ENCODE measurements at regions not wholly inside any gene's neighbourhood (a gene's known extent, or its start where the extent isn't known, plus 50 kb on each side); places are given as distances from the start of the nearest gene placed in this dataset.

DNA sequence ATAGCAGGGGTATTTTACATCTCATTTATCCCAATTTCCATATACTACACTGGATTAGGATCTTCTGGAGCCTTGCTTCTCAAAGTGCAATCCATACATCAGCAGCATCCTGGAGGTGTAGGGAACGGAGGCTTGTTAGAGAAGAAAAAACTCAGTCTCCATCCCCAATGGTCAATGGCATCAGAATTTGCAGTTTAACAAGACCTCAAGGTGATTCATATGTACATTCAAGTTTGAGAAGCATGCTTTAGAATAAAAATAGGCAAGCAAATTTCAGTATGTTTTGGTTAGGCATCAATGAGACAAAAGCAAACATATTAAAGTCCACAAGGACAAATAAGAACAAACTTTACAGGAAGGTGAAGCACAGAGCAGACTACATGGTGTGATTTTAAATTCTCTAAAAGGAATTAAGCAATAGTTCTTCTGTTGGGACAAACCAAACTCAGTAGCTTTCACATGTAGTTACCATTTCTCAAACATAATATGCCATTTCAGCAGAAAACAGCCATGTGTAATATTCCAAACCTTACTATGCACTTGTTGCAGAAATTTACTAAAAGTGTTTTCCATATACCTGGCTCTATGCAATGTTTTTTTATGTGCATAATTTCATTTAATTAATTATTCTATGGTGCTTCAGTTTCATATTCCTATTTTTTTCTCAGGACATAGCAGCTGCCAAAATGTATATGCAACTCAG lies 360.3 kb upstream of the NECTIN3 start:
- no peak for FAIRE-seq

DNA sequence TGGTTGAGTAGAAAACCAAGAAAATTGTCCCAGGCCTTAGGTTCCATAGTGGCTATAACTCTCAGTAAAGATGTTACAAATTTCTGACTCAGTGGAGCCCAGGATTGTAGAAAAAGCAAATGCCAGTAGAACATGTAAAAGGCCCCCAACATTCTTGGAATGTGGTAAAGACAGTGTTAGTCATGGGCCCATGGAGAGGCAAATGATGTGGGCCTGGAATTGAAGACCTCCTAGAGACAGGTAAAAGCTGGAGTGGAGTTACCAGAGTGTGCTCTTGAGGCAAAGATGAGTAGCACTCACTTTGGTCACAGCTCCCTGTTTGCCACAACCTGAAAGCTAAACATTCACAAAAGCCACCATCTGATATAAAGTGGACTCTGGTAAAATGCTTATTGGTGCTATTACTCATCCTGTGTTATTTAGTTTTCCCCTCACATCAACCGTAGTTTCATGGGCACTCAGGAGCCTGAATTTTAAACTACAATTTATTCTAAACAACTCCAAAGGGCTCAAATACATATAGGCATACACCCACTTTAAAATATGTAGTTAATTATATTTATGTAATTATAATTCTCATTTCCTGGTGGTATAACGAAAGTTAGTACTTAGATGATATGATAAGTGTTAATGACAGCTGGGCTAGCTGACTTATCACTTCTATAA lies 359.6 kb upstream of the NECTIN3 start:
- no peak for FAIRE-seq

DNA sequence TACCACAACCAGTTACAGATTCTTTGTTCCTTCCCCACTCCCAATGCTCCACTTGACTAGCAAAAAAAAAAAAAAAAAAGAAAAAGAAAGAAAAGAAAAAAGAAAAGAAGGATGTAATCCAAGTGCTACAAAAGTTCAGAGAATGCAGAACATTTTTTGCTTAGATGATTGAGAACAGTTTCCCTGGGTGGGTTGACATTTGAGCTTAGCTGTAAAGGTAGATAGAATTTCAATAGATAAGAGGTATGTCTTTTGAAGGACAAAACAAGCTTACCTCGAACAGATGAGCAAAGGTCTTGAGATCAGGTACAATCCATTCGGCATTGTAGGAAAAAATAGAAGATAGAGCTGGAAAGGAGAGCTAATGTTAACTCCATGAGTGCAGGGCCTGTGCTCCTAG lies 344.6 kb upstream of the NECTIN3 start:
- no peak for FAIRE-seq

DNA sequence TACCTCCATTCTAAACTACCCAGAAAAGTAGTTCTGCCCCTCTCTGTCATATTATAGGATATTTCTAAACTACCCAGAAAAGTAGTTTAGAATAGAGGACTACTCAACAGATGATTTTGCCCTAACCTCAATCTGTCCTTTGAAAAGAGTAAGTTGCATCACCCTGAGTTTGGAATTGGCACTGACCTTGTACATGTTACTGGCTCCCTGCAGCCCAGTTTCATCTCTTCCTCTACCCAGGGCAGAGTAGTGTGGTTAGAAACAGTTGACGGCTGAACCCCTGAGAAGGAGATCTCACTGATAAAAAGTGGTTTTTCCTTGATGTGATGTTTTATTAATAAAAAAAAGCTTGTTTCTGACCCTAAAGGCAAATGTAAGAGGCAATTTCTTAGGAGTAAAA lies 340.5 kb upstream of the NECTIN3 start:
- no peak for FAIRE-seq

DNA sequence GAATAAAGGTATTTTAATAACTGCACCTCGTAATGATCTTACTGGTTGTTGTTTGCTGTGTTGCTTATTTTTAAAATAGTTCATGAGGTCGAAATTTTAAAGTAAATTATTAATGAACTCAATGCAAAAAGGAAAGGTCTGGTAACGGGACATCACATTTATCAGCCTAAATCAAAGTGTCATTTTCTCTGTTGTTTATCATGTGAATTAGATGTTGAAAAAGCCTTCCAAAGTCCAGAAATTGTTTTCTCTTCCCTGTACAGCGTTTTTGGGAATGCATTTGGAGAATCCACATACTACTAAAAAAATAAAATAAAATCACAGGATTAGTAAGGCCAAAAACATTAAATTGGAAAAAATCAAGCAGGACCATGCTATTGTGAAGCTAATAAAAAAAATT lies 339.2 kb upstream of the NECTIN3 start:
- FAIRE-seq, result no peak

DNA sequence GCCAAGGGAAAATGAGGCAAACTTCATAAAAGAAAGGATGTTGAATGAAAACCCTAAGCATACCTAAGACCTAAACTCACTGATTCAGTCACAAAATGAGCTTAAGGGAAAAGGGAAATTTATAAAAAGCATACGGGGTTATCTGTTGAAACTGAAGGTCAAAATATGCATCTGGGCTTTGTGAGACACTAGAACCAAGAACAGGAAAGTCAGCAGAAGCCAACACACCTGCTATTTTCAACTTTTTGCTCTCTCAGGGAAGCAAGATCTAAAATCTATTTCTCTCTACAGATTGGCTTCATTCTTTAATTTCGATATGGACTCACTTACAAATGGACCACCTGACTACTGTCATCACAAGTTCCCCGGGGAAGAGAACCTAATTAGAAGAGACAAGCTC lies 338.6 kb upstream of the NECTIN3 start:
- FAIRE-seq, result no peak

DNA sequence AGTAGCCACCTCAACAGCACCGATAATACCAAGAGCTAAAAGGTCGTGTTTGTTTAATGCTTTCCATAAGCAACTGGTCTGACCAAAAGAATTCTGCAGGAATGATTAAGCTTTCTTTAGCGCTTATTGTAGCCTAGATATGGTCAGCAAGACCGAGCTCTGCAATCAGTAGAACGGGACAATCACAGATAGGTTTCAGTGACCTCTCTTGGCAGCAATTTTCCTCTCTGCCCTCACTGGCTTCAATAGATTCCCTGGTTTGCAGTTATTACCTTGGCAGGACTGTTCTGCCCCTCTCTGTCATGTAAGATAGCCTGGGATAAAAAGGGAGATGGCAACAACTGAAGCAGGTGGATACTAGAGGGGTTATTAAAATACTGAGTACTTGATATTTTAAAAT lies 337.1 kb upstream of the NECTIN3 start:
- no peak for FAIRE-seq

DNA sequence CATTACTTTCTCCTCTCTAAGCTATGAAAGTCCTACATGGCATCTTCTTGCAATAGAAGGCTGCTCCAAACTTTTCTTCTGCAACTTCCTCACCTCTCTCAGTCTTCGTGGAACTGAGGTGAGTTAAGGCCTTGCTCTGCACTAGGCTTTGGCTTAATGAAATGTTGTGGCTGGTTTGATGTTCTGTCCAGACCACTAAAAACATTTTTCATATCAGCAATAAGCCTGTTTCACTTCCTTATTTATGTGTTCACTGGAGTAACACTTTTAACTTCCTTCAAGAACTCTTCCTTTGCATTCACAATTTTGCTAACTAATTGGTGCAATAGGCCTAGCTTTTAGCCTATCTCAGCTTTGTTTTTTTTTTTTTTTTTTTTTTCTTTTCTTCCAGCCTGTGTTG lies 335.3 kb upstream of the NECTIN3 start:
- no peak for FAIRE-seq

DNA sequence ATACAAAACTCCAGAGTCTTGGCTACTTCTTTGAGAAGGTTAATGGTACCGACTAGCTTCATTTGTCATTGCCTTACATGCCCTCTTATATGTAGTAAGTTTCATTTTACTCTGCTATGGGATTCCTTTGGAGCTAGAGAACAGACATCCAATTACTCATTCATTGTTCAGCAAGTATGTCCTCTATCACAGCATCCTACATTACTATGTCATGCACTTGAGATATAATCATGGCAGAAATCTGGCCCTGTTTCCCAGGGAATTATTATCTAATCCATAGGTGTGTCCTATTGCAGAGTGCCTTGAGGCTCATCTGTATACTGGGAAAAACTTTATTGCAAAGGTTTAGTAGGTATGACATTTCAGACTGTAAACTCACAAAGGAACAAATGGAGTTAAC lies 333.1 kb upstream of the NECTIN3 start:
- no peak for FAIRE-seq

DNA sequence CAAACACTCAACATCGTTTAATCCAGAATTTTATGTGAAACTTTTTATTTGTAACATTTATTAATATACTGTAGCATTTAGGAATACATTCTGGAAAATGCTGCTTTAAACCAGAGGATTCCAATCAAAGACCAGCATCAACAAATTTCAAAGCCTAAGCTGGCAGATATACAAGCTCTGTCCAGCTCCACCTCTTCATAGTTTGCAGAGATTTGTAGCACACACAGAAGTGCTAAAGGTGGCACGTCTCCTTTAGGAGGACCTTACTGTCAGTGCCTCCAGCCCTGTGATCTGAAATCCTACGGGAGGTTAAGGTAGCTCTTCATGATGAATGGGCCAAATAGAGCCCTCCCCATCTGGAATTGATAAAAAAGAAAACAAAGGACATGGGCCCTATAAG lies 329.7 kb upstream of the NECTIN3 start:
- FAIRE-seq, result no peak

DNA sequence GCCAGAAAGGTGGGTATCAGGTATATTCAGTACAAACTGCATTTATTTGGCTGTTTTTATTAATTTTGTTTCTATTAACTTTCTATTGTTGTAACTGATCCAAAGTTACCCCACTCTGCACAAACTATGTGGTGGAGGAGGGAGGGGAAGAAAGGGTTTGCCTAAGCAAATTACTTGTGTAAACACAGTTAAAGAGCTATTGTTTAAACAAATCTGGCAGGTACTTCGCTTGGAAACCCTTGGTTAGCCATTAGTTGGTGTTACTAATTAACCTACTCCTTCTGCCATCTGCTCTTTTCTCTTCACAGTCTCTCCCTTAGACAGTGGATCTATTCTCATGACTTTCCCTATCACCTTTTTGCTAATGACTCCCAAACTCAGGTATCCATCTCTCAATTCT lies 328.4 kb upstream of the NECTIN3 start:
- no peak for FAIRE-seq

DNA sequence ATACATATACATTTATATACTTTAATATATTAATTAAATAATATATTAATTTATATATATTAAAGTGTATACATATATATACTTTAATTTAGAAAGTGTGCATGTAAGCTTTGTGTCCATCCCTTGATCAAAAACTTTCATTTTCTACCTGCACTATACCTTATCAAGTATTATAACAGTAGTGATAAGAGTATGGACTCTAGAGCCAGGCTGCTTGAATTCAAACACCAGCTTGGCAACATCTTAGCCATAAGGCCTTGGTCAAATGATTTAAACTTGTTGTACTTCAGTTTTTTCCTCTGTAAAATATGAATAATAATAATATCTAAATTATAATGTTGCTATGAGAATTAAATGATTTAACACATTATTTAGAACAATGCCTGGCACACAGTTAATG lies 327.6 kb upstream of the NECTIN3 start:
- FAIRE-seq, result no peak

DNA sequence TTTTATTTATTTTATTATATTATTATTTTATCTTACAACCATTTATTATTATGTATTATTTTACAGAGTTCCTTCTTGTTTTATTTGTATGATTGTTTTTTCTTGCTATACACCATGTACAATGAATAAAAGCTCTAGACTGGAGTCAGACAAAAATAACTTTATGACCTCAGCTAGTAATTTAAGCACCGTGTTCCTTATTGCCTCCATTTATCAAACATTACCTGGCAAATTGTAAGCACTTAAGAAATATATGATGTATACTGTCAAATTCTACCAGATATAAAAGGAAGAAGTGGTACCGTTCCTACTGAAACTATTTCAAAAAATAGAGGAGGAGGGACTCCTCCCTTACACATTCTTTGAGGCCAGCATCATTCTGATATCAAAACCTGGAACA lies 326.9 kb upstream of the NECTIN3 start:
- no peak for FAIRE-seq

DNA sequence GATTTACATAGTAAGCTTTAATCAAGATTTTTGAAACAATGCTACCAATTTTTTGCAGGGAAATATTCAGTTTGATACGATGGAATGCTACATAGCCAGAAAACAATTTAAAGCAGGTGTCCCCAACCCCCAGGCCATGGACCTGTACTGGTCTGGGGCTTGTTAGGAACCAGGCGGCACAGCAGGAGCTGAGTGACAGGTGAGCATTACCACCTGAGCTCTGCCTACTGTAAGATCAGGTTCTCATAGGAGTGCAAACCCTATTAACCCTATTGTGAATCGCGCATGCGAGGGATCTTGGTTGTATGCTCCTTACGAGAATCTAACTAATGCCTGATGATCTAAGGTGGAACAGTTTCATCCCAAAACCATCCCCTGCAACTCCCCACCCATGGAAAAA lies 322.6 kb upstream of the NECTIN3 start:
- no peak for FAIRE-seq

DNA sequence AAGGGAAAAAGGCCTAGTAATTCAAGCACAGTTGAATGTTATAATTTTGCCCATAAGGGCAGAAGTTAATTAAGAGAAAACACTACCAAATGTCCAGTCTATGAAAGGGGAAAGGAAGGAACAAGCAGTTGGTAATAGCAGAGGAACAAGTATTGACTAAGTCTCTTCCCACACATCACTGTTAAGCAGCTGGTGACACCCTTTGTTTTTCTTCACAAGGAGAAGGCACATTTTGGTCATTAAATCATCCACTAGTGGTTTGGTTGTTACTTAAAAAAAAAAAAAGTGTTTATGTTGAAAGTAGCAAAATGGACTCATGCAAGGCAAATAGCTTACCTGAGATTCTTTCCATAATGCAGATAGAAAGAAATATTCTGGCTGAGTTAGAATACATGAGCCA lies 321.4 kb upstream of the NECTIN3 start:
- FAIRE-seq, result no peak

DNA sequence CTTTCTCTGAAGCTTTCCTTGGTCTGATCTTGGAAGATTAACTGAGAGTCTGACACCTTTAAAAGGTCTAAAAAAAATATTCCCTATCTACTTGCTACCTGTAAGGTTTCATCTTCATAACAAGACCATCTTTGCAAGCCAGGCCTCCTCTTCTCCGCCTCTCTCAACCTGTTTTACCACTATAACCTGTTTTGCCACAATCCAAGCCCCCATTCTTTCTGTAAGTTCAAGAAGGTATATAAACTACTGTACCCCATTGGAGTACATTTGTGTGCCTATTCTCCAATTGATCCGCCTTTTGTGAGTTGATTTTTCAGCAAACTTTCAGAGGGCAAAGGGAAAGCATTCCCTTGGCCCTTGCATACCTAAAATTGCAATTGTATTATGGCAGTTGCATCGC lies 319.3 kb upstream of the NECTIN3 start:
- FAIRE-seq, result no peak

DNA sequence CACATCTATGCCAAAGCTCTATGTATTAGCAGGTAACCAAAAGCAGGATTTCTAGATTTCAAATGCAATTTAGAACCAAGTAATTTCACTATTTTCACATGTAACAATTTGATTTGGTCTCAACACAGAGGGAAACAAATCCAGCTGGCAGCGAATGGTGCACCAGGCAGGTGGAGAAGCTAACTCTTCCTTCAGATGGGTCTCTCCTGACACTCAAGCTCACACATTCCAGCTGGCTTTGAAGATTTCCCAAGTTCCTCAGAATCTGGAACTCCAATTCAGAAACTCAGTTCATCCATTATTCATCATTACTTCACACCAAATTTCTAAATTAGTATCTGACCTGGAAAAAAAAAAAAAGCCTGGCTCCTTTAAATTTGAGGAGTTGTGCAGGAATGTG lies 318.1 kb upstream of the NECTIN3 start:
- no peak for FAIRE-seq

DNA sequence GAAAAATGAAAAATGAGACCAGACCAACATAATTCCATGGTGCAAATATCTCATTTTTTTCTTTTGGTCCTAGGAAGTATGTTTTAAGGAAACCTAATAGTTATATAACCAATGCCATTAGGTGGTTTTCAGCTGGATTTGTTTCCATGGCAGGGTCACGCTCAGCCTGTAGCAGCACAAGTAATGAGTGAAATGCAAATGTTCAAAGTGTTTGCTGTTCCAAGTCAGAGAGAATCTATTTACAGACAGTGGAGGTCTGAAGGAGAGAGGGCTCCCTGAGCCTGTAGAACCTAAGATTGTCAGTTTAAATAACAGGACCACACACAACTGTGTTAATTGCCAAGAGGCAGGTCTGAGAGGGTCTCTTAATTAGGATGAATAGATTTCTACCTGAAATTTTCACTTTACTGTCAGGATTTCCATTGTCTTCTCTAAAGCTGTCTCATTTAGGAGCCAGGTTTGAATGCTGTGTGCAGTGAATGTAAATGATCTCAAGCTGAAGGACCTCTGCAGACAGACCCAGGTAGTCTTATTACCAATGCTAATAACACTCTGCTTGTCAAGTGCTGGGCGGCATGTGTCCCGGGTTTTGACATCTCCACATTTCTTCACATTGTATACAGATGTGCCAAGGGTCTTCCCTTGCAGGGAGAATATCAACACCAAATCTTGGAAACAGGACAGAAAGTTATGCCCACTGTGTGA lies 317.3 kb upstream of the NECTIN3 start:
- FAIRE-seq, result no peak

DNA sequence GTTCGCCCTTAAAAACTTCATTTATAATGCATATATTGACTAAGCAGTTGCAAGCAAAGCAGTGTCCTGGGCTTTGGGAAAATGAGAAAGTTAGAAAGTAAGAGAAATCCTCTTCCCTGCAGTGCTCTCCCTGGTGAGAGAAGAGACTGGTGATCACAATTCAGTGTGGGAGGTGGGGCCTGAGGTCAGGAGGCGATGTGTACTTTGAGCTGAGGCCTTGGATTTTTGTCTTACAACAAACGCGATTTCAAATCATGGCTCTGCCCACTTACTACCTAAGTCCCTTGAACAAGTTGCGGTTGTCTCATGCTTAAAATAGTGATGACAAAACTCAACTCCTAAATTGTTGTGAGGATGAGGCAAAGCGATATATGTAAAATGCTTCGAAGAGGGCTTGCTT lies 316.3 kb upstream of the NECTIN3 start:
- no peak for FAIRE-seq

DNA sequence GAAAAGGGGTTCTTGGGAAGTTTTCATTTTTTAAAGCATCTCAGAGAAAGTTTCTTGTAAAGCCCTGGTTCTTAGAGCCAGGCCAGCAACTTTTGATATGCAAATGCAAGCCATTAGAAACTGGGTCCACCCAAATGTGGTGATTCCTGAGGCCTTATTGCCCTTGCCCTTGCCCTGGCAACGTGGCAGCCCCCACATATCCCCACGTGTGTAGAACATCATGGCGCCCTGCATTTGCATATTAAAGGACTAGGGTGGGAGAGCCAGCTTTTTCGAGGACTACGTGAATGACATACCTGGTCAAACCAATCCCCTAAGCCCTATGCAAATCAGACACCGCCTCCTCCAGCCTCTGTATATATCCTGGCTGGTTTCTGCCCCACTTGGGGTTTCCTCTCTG lies 314.9 kb upstream of the NECTIN3 start:
- no peak for FAIRE-seq

DNA sequence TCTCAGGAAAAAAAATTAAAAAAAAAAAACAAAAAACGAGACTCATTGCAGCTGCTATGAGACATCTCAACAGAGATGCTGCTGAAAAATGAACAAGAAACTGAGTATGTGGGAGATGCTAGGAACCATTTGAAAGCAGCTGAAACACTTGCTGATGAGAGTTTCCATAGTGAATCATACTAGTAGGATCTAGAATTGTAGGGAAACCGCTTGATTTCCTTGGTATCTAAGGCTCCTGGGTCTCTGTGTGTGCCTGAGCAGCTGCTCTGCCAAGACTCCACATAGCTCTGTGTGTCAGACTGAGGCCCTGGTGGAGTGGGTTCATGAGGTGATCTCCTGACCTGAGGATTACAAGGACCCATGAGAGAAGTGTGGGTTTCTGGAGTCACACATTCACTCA lies 313.4 kb upstream of the NECTIN3 start:
- no peak for FAIRE-seq

DNA sequence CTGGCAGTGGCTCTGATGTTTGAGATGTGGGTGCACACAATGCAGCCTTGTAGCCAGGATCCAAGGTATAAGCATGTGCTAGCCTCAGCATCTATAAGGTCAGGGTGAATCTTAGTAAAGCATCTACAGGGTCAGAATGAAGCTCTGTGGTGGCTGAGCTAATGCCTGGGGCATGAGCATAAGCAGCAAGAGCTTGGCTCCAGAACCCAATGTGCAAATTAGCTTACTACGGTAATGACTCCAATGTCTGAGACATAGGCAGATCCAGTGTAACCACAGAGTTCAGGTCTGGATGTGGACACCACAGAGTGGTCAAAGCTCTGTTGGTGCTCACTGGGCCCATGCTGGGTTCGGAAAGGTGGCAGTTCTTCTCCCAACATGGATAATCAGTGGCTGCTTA lies 304.5 kb upstream of the NECTIN3 start:
- FAIRE-seq, result no peak

DNA sequence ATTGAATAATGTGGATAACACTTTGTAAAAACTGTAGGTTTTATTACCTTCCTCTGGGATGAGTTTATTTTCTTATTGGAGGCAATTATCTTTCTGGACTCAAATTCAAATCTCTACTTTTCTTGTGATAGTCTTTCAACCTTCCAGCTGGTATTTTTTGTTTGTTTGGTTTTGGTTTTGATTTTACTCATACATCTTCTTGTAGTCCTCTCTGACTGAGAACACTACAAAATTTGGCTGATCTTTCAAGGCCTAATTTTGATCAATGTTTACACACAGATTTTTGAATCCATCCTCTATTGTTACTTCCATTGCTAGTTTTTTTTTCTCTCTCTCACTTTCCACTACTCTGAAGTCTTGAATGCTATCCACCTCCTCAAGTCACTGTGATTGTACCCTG lies 303.8 kb upstream of the NECTIN3 start:
- FAIRE-seq, result no peak

DNA sequence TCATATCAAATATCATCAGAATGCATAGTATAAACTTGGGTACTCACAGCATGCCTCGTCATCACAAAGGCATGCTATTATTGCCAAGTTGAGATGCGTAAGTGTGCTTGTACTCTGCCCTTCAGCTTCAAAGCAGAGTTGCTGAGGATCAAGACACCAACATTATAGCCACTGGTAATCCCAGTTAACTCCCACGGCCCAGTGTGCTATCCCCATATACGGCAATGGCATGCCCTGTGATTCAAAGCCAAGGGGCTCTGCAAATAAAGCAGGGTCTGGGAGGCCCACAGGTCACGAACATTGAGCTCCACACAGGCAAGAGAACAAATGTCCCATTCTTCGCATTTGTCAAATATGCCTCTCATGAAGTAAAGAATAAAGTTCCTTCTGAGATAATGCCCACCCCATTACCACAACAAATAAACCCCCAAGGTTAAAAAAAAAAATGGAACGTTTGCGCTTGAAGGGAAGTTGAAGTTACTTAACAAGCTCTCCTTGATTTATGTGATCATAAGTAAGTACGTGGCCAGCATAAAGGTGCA lies 298.1 kb upstream of the NECTIN3 start:
- FAIRE-seq, result no peak

Measured in G401.6 (cell line).